NCI-H2227 treated with DMSO at 0.1 percent for 48 hours (cell line): ENCODE measurements at regions not wholly inside any gene's neighbourhood (a gene's known extent, or its start where the extent isn't known, plus 50 kb on each side); places are given as distances from the start of the nearest gene placed in this dataset.

Experiments used
- DNase-seq: peaks from one replicate; lab custom pipeline; 2025; lab: John Stamatoyannopoulos, UW

- DNase-seq: no peak
These were observed 226.5 kb upstream of the ANKRD55 start for GRCh38 chr5:56459394-56460194.

- no peak for DNase-seq
These were observed 225.0 kb upstream of the ANKRD55 start for GRCh38 chr5:56457887-56458812.

GRCh38 chr5:56456002-56456401, 222.9 kb upstream of the ANKRD55 start:
- no peak for DNase-seq

- DNase-seq: no peak
These were observed 222.3 kb upstream of the ANKRD55 start for GRCh38 chr5:56455417-56455816.

GRCh38 chr5:56454219-56454862, 221.2 kb upstream of the ANKRD55 start:
- DNase-seq: no peak

- DNase-seq: no peak
These were observed 218.6 kb upstream of the ANKRD55 start for GRCh38 chr5:56451742-56452141.

GRCh38 chr5:56450766-56451165, 217.6 kb upstream of the ANKRD55 start:
- DNase-seq: no peak

GRCh38 chr5:56449071-56449640, 216.0 kb upstream of the ANKRD55 start:
- DNase-seq: no peak

GRCh38 chr5:56447656-56448055, 214.5 kb upstream of the ANKRD55 start:
- no peak for DNase-seq

GRCh38 chr5:56447232-56447631, 214.1 kb upstream of the ANKRD55 start:
- no peak for DNase-seq

- no peak for DNase-seq
These were observed 213.6 kb upstream of the ANKRD55 start for GRCh38 chr5:56446728-56447127.

- no peak for DNase-seq
These were observed 210.7 kb upstream of the ANKRD55 start for GRCh38 chr5:56443826-56444225.

- no peak for DNase-seq
These were observed 208.0 kb upstream of the ANKRD55 start for GRCh38 chr5:56440871-56441740.

- DNase-seq: peak; percentile 8
These were observed 201.9 kb upstream of the ANKRD55 start for GRCh38 chr5:56434986-56435385.

GRCh38 chr5:56433039-56433617, 200.0 kb upstream of the ANKRD55 start:
- no peak for DNase-seq

- DNase-seq: no peak
These were observed 199.2 kb upstream of the ANKRD55 start for GRCh38 chr5:56432321-56432720.

GRCh38 chr5:56430422-56430821, 197.3 kb upstream of the ANKRD55 start:
- no peak for DNase-seq

GRCh38 chr5:56429110-56429561, 196.0 kb upstream of the ANKRD55 start:
- DNase-seq: no peak

- no peak for DNase-seq
These were observed 193.6 kb upstream of the ANKRD55 start for GRCh38 chr5:56426693-56427092.

- no peak for DNase-seq
These were observed 189.1 kb upstream of the ANKRD55 start for GRCh38 chr5:56422076-56422762.
